CD4-positive, alpha-beta T cell treated with Interleukin-17A for 1 hour (primary cell): ENCODE measurements at regions not wholly inside any gene's neighbourhood (a gene's known extent, or its start where the extent isn't known, plus 50 kb on each side); places are given as distances from the start of the nearest gene placed in this dataset.

Experiments
- DNase-seq: peaks from one replicate; pipeline ENCODE4 v3.0.0-alpha.2; 2020

- no peak for DNase-seq
These were observed 445.5 kb downstream of the KCNH5 start for GRCh38 chr14:62599616-62600385.

- DNase-seq, result no peak
These were observed 442.5 kb downstream of the KCNH5 start for GRCh38 chr14:62602712-62603111.

- DNase-seq, result no peak
These were observed 440.7 kb downstream of the KCNH5 start for GRCh38 chr14:62604524-62604923.

GRCh38 chr14:62614122-62614521, 431.1 kb downstream of the KCNH5 start:
- no peak for DNase-seq

GRCh38 chr14:62616668-62617067, 428.6 kb downstream of the KCNH5 start:
- no peak for DNase-seq

- no peak for DNase-seq
These were observed 418.8 kb downstream of the KCNH5 start for GRCh38 chr14:62626416-62626815.

- no peak for DNase-seq
These were observed 416.0 kb downstream of the KCNH5 start for GRCh38 chr14:62629176-62629725.

- no peak for DNase-seq
These were observed 414.1 kb downstream of the KCNH5 start for GRCh38 chr14:62631176-62631575.

- DNase-seq, result no peak
These were observed 412.5 kb downstream of the KCNH5 start for GRCh38 chr14:62632771-62633170.

GRCh38 chr14:62645649-62646048, 399.6 kb downstream of the KCNH5 start:
- no peak for DNase-seq
